ENCODE measurements at regions not wholly inside any gene's neighbourhood (a gene's known extent, or its start where the extent isn't known, plus 50 kb on each side); places are given as distances from the start of the nearest gene placed in this dataset.

GRCh38 chr7:25569765-25570164, 341.5 kb upstream of the NPVF start:
- Mint-ChIP-seq H3K4me1 (ENCODE audit: low read depth) (peaks cover 31% of the 10 kb centered on the region), H3K36me3 (ENCODE audit: low read depth) (peaks cover 3% of the 10 kb centered on the region), H3K27me3 (ENCODE audit: low read depth) (no peaks in the 10 kb centered on the region), H3K27ac (ENCODE audit: unreplicated experiment) (no peak overlapping the region), H3K9me3 (ENCODE audit: low read depth) (peaks cover 5% of the 10 kb centered on the region), H3K4me3 (ENCODE audit: unreplicated experiment) (no peak overlapping the region)
- TF ChIP-seq CTCF (IDR thresholded peaks at IDR 0.05): no peak
- DNase-seq (ENCODE audit: low spot score): no peak

GRCh38 chr7:25572423-25572822, 344.1 kb upstream of the NPVF start:
- peaks cover 15% of the 10 kb centered on the region for H3K4me1 Mint-ChIP-seq (ENCODE audit: low read depth)
- no peak overlapping the region for H3K27ac Mint-ChIP-seq (ENCODE audit: unreplicated experiment)
- H3K4me3 Mint-ChIP-seq (ENCODE audit: unreplicated experiment): no peak overlapping the region
- DNase-seq (ENCODE audit: low spot score): no peak
- no peak for TF ChIP-seq CTCF (IDR thresholded peaks at IDR 0.05)
- H3K36me3 Mint-ChIP-seq (ENCODE audit: low read depth): peaks cover 3% of the 10 kb centered on the region
- peaks cover 5% of the 10 kb centered on the region for H3K9me3 Mint-ChIP-seq (ENCODE audit: low read depth)
- H3K27me3 Mint-ChIP-seq (ENCODE audit: low read depth): no peaks in the 10 kb centered on the region

DNA sequence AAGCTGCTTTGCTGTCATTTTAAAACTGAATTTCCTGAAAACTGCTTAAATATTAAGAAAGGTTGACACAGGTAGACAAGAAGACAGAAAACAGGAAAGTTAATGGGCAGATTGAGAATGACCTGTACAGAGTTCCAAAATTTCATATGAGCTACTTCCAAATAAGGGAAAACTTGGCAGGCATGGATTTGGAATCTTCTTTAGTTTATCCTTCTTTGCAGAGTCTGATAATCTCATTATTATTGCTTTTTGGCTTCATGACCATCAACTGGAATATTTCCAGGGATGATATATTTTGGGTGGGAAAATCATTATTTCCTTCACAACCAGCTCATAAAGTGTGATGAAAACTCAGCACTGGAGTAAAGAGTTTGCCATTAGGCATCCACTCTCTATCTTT, 346.5 kb upstream of the NPVF start:
- H3K27me3 Mint-ChIP-seq (ENCODE audit: low read depth): no peaks in the 10 kb centered on the region
- no peaks in the 10 kb centered on the region for H3K9me3 Mint-ChIP-seq (ENCODE audit: low read depth)
- H3K36me3 Mint-ChIP-seq (ENCODE audit: low read depth): no peaks in the 10 kb centered on the region
- H3K4me1 Mint-ChIP-seq (ENCODE audit: low read depth): peaks cover 20% of the 10 kb centered on the region
- TF ChIP-seq CTCF (IDR thresholded peaks at IDR 0.05): no peak
- H3K27ac Mint-ChIP-seq (ENCODE audit: unreplicated experiment): no peak overlapping the region
- H3K4me3 Mint-ChIP-seq (ENCODE audit: unreplicated experiment): no peak overlapping the region
- no peak for DNase-seq (ENCODE audit: low spot score)

DNA sequence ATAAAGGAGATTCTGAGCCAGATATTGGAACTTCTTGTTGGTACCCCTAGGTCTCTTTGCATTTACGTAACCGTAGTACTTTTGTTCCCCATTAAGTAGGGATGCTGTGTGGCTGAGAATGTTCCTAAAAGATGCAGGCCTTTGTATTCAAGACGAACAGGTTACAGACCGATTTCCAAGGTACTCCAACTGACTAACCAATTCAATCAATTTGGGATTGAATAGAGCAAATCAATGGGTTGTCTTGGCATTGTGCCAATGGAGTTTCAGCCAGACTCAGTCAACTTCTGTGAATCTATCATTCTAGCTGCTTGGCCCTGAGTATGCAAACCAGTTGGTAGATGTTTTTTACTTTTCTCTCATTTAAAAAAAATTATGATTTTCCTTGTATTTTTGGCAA, 347.3 kb upstream of the NPVF start:
- H3K4me1 Mint-ChIP-seq (ENCODE audit: low read depth): peaks cover 20% of the 10 kb centered on the region
- no peak for DNase-seq (ENCODE audit: low spot score)
- H3K9me3 Mint-ChIP-seq (ENCODE audit: low read depth): no peaks in the 10 kb centered on the region
- no peak overlapping the region for H3K27ac Mint-ChIP-seq (ENCODE audit: unreplicated experiment)
- TF ChIP-seq CTCF (IDR thresholded peaks at IDR 0.05): no peak
- H3K4me3 Mint-ChIP-seq (ENCODE audit: unreplicated experiment): no peak overlapping the region
- H3K27me3 Mint-ChIP-seq (ENCODE audit: low read depth): no peaks in the 10 kb centered on the region
- no peaks in the 10 kb centered on the region for H3K36me3 Mint-ChIP-seq (ENCODE audit: low read depth)

DNA sequence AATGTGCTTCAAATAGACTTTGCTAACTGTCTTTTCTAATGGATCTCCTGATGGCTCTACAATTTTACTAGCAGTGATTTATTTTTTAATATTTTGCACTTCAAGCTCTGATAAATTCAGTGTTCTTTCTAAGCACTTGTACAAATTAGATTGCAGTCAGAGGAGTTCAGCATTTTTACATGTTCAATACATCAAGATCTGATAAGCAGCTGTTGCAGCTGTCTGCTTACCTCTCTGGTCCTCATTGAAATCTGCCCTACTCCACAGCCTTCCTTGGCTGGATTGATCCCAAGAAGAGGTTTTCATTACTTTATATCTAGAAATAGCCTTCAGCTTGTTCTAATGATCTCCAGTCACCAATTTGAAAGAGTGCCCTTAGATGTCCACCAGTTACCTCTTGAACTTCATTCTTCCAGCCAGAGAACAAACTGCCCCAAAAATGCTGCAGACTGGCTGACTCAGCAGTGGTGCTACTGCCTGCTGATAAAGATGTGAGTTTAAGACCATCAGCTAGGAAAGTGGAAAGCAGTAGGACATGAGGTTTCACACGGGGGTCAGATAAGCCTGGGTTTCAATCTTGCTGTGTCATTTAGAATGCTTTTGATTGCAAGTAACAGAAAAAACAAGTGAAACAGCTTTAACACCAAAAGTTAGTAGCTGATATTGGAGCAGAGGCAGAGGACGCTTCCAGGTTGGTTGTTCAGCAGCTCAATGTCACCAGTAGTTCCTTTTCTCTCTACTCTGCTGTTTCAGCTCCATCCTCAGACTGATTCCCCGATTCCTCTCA, 350.9 kb upstream of the NPVF start:
- peaks cover 20% of the 10 kb centered on the region for H3K4me1 Mint-ChIP-seq (ENCODE audit: low read depth)
- no peaks in the 10 kb centered on the region for H3K36me3 Mint-ChIP-seq (ENCODE audit: low read depth)
- no peak for TF ChIP-seq CTCF (IDR thresholded peaks at IDR 0.05)
- DNase-seq (ENCODE audit: low spot score): no peak
- no peaks in the 10 kb centered on the region for H3K9me3 Mint-ChIP-seq (ENCODE audit: low read depth)
- no peaks in the 10 kb centered on the region for H3K27me3 Mint-ChIP-seq (ENCODE audit: low read depth)
- H3K27ac Mint-ChIP-seq (ENCODE audit: unreplicated experiment): no peak overlapping the region
- no peak overlapping the region for H3K4me3 Mint-ChIP-seq (ENCODE audit: unreplicated experiment)

Data from chondrocyte (in vitro differentiated cells).